Right atrium auricular region (tissue), 2 donors: ENCODE measurements at regions not wholly inside any gene's neighbourhood (a gene's known extent, or its start where the extent isn't known, plus 50 kb on each side); places are given as distances from the start of the nearest gene placed in this dataset.

Source experiments
- DNase-seq: peaks from one replicate; pipeline ENCODE4 v3.0.0-alpha.2; 2019; ENCODE audit warnings: low spot score
- H3K27ac ChIP-seq, 2 donors: fragments of 200-600 bp; sonication (generic); 1 replicate in 1 of 2; 2 replicates in 1 of 2; pipeline ENCODE4 v1.5.1; 2016 to 2019
- H3K27me3 ChIP-seq, 2 donors: fragments of 200-600 bp; sonication (generic); one replicate each; pipeline versions ENCODE4 v1.5.1 to v1.6.0; 2017 to 2019
- H3K36me3 ChIP-seq: fragments of 200-600 bp; sonication (generic); one replicate; pipeline ENCODE4 v1.5.1; 2016
- H3K4me1 ChIP-seq, 2 donors: fragments of 200-600 bp; sonication (generic); one replicate each; pipeline versions ENCODE4 v1.5.1 to v1.6.0; 2017 to 2019
- H3K4me3 ChIP-seq, 2 donors: fragments of 200-600 bp; sonication (generic); 1 replicate in 1 of 2; 2 replicates in 1 of 2; pipeline ENCODE4 v1.5.1; 2017 to 2019; ENCODE audit warnings: mild to moderate bottlenecking in 1 of 2, moderate library complexity in 1 of 2
- H3K9me3 ChIP-seq, 2 donors: fragments of 200-600 bp; sonication (generic); one replicate each; pipeline ENCODE4 v1.5.1; 2019
- TF ChIP-seq, protein P1 (sequence below), 2 donors: fragments of 200-600 bp; sonication (generic); IDR thresholded peaks; one replicate each; pipeline ENCODE4 v1.5.1; 2019; ENCODE audit warnings: antibody characterized with exemption in 2 of 2

- TF ChIP-seq, protein P1, sequence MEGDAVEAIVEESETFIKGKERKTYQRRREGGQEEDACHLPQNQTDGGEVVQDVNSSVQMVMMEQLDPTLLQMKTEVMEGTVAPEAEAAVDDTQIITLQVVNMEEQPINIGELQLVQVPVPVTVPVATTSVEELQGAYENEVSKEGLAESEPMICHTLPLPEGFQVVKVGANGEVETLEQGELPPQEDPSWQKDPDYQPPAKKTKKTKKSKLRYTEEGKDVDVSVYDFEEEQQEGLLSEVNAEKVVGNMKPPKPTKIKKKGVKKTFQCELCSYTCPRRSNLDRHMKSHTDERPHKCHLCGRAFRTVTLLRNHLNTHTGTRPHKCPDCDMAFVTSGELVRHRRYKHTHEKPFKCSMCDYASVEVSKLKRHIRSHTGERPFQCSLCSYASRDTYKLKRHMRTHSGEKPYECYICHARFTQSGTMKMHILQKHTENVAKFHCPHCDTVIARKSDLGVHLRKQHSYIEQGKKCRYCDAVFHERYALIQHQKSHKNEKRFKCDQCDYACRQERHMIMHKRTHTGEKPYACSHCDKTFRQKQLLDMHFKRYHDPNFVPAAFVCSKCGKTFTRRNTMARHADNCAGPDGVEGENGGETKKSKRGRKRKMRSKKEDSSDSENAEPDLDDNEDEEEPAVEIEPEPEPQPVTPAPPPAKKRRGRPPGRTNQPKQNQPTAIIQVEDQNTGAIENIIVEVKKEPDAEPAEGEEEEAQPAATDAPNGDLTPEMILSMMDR (IDR thresholded peaks at IDR 0.05) = no peak
- no peaks in the 10 kb centered on the region for H3K36me3 ChIP-seq
- H3K27me3 ChIP-seq = no peaks in the 10 kb centered on the region
- H3K27ac ChIP-seq = no peak overlapping the region
- no peaks in the 10 kb centered on the region for H3K9me3 ChIP-seq
- no peak for DNase-seq
- peaks cover 0 to 6% of the 10 kb centered on the region in 2 donors for H3K4me1 ChIP-seq
- H3K4me3 ChIP-seq = no peak overlapping the region
These were observed 473.5 kb downstream of the PTPRU start for GRCh38 chr1:29709704-29710280.

DNA sequence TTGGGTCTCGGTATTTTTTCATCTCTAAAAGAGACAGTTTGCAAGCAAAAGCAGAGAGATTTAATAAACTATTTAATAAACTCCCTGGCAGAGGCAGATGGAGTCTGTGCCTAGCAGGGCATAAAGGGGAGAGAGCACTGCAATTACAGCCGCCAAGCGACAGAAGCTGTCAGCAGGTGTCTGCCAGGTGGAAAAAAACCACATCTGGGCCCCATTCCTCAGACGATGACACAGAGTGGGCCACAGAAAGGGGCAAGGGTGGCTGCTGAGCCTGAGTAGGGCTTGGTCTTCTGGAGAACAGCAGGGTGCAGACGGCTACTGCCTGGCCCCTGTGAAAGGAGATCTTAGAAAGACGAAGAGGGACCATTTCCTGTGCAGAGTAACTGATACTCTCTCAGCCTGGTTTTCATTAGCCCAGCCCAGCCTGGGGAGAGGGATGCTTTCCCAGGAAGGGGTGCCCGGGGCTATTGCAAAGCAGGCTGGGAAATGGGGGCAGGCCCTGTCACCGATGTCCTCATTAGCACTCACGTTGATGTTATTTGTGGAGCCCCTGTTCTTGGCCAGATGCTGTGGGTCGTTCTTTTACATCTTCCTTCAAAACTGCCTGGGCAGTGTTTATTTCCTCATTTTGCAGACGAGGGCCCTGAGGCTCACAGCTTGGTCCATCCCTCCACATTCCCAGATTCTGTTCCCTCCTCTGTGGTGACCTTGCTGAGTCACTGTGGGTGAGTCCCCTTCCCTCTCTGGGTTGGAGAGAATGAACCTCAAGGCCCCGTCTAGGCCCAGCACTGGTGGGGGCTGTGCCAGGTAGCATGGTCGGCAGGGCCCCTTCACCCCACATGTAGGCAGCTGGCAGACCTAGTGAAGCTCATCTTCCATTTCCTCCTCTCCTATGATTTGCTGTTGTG lies 472.7 kb downstream of the PTPRU start:
- TF ChIP-seq, protein P1 (IDR thresholded peaks at IDR 0.05) = no peak
- Histone ChIP-seq H3K36me3 (no peaks in the 10 kb centered on the region), H3K9me3 (no peaks in the 10 kb centered on the region), H3K27me3 (no peaks in the 10 kb centered on the region), H3K4me1 (peaks cover 0 to 6% of the 10 kb centered on the region in 2 donors), H3K27ac (no peak overlapping the region), H3K4me3 (no peak overlapping the region)
- DNase-seq = no peak

DNA sequence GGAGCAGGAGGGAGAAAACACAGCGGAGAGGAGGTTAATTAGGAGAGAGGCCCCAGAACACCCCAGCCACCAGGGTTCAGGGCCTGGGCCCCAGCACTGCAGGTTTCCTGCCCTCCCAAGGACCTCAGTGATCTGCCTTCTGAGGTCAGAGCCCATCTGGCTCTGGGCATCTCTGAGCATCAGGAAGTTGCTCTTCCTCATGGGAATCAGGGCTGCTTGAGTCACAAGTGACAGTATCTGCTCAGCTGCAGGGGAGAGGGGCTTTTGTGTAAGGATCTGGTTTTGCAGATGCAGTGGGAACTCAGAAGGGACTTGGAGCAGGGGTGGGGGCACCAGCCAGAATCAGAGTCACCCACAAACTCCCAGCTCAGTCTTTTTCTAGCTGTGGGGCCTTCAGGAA lies 472.1 kb downstream of the PTPRU start:
- TF ChIP-seq, protein P1 (IDR thresholded peaks at IDR 0.05) = no peak
- H3K27ac ChIP-seq = no peak overlapping the region
- no peaks in the 10 kb centered on the region for H3K27me3 ChIP-seq
- peaks cover 0 to 6% of the 10 kb centered on the region in 2 donors for H3K4me1 ChIP-seq
- H3K4me3 ChIP-seq = no peak overlapping the region
- no peak for DNase-seq
- H3K9me3 ChIP-seq = no peaks in the 10 kb centered on the region
- H3K36me3 ChIP-seq = no peaks in the 10 kb centered on the region

GRCh38 chr1:29707796-29708195 lies 471.5 kb downstream of the PTPRU start:
- Histone ChIP-seq H3K4me1 (peaks cover 0 to 6% of the 10 kb centered on the region in 2 donors), H3K9me3 (no peaks in the 10 kb centered on the region), H3K27me3 (no peaks in the 10 kb centered on the region), H3K27ac (no peak overlapping the region), H3K4me3 (no peak overlapping the region), H3K36me3 (no peaks in the 10 kb centered on the region)
- no peak for DNase-seq
- TF ChIP-seq, protein P1 (IDR thresholded peaks at IDR 0.05) = no peak

DNA sequence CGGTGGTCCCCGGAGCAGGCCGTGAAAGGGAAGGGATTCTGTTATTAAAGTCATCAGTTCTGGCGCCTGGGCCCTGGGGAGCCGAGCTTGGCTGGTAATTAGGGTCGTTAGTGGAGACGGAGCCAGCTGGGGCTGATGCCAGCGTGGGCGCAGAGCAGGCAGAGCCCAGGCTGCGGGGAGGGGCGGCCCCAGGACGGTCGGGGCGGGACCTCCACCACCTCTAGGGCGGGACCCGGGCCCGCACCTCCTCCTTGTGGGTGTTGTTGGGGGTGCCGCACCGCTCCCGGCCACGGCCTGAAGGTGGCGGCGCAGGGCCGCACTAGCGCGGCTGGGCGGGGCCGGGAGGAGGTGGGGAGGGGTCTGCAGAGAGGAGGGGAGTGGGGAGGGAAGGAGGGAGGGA lies 470.6 kb downstream of the PTPRU start:
- Histone ChIP-seq H3K9me3 (no peaks in the 10 kb centered on the region), H3K27ac (no peak overlapping the region), H3K36me3 (no peaks in the 10 kb centered on the region), H3K4me3 (no peak overlapping the region), H3K4me1 (peaks cover 0 to 6% of the 10 kb centered on the region in 2 donors), H3K27me3 (no peaks in the 10 kb centered on the region)
- DNase-seq = no peak
- TF ChIP-seq, protein P1 (IDR thresholded peaks at IDR 0.05) = peak in 1 of 2 donors; percentile 47
